RWPE1 (cell line): ENCODE measurements at regions not wholly inside any gene's neighbourhood (a gene's known extent, or its start where the extent isn't known, plus 50 kb on each side); places are given as distances from the start of the nearest gene placed in this dataset.

ENCODE experiments used
- CTCF ChIA-PET: fragments of 350-600 bp; sonication (Branson Sonifier 250); formaldehyde crosslinking; extraction: SDS; loops from one replicate; lab custom pipeline; 2021; lab: Yijun Ruan, JAX
- POLR2A ChIA-PET: fragments of 400-600 bp; formaldehyde crosslinking; extraction: SDS; loops from one replicate; lab custom pipeline; 2020; ENCODE audit warnings: antibody characterized with exemption; ENCODE audit not compliant: low non-redundant PET; lab: Yijun Ruan, JAX
- DNase-seq: peaks from one replicate; pipeline ENCODE4 v3.0.0; 2012; ENCODE audit warnings: low spot score
- H3K27ac ChIP-seq: fragments of 450-650 bp; 2 replicates; pipeline ENCODE4 v1.5.1; 2017
- TF ChIP-seq, protein P1 (sequence below): fragments of 450-650 bp; conservative IDR thresholded peaks from 2 replicates; pipeline ENCODE4 v1.5.1; 2017; ENCODE audit warnings: low read depth, mild to moderate bottlenecking

DNA sequence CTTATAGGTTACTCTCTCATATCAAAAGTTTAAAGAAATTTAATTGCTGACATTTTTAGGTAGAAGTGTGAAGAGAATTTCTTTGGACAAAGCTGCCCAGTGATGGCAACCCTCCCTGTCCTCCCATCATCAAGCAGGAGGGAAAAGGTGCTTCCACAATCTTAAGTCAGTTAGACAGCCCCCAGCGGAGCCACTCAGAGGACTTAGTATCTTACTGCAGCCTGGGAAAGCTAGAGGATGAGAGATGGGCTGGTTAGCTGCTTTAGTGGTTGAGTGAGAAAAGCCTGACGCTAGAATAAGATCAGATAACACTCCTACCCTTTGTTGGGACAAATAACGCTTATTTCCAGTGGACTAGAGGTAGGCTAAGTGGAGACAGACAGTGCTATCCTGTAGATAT lies 227.1 kb downstream of the RFPL4B start:
- CTCF ChIA-PET = interaction anchor here (0.6 kb wide), 2 partner anchors 143 to 1407 kb away, joined by 3 to 4 read pairs; no protein-coding TSS in a partner anchor
- no peak for DNase-seq
- POLR2A ChIA-PET = no interaction called here
- TF ChIP-seq, protein P1, sequence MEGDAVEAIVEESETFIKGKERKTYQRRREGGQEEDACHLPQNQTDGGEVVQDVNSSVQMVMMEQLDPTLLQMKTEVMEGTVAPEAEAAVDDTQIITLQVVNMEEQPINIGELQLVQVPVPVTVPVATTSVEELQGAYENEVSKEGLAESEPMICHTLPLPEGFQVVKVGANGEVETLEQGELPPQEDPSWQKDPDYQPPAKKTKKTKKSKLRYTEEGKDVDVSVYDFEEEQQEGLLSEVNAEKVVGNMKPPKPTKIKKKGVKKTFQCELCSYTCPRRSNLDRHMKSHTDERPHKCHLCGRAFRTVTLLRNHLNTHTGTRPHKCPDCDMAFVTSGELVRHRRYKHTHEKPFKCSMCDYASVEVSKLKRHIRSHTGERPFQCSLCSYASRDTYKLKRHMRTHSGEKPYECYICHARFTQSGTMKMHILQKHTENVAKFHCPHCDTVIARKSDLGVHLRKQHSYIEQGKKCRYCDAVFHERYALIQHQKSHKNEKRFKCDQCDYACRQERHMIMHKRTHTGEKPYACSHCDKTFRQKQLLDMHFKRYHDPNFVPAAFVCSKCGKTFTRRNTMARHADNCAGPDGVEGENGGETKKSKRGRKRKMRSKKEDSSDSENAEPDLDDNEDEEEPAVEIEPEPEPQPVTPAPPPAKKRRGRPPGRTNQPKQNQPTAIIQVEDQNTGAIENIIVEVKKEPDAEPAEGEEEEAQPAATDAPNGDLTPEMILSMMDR = no peak
- no peak overlapping the region for H3K27ac ChIP-seq

DNA sequence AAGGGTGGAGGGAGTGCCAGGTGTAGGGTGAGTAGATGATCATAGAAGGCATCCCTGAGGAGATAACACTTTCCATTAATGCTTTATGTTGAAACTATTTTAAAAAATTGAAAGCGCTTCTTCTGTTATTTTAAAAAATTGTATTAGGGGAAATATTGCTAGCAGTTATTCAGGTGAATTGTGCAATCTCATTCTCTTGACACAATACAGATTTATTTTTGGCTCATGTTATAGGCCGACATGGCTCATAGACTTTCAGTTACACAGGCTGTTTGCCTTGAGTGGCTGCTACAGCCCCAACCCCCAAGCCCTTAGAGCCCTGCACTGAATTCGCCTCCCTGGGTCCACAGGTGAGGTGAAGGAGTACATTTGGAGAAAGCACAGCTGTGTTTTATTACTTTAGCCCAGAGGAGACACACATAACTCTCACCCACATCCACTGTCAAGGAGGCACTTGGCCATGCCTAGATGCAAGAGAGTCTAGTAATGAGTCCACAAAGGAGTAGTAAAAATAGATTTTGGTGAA lies 228.2 kb downstream of the RFPL4B start:
- CTCF ChIA-PET = no interaction called here
- no peak overlapping the region for H3K27ac ChIP-seq
- TF ChIP-seq, protein P1 = no peak
- no peak for DNase-seq
- POLR2A ChIA-PET = no interaction called here

DNA sequence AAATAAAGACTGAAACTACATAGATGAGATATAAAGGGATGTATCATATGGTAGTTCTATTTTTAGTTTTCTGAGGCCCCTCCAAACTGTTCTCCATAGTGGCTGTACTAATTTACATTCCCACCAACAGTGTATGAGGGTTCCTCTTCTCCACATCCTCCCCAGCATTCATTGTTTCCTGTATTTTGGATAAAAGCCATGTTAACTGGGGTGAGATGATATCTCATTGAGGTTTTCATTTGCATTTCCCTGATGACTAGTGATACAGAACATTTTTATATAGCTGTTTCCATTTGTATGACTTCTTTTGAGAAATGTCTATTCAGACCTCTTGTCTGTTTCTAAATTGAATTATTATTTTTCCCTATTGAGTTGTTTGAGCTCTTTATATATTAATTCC lies 229.3 kb downstream of the RFPL4B start:
- no peak for DNase-seq
- H3K27ac ChIP-seq = no peak overlapping the region
- TF ChIP-seq, protein P1 = no peak
- ChIA-PET POLR2A (no interaction called here), CTCF (interaction anchor here (0.7 kb wide), 1 partner anchor 40 kb away, joined by 3 read pairs; no protein-coding TSS in a partner anchor)

DNA sequence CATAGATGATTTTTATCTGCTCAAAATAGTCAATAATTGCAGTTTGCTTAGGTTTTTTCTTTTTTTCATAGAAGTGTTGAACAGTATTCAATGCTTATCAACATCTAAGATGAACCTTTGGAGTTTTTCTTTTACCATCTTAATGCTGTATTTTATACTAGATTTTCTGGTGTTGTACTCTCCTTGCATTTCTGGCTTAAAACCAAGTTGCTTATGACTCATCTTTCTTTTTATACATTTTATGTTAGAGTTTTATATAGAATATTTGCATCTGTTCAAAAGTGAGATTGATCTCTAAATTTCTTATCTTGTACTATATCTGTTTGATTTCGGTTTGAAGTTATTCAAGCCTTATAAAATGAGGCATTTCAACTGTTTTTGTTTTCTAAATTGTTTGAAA lies 232.5 kb downstream of the RFPL4B start:
- ChIA-PET CTCF (interaction anchor here (0.7 kb wide), 1 partner anchor 401 kb away, joined by 4 read pairs; no protein-coding TSS in a partner anchor), POLR2A (no interaction called here)
- H3K27ac ChIP-seq = no peak overlapping the region
- DNase-seq = no peak
- TF ChIP-seq, protein P1 = no peak

DNA sequence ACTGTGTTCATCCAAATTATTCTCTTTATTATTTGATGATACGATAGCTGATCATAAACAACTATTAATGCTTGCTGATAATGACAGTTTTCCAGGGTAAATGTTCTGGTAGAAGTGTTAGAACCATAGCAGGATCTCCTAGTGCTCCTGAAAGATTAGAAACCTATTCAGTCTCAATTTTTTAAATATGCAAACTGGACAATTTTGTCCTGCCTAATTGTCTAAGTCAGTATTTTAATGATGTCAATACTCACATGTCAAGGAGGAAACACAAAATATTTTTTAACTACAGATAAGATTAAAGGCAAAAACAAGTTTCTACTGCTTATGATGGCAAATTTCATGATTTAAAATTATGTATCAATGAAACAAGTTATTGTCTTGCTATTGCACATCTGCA lies 233.9 kb downstream of the RFPL4B start:
- ChIA-PET POLR2A (no interaction called here), CTCF (no interaction called here)
- TF ChIP-seq, protein P1 = no peak
- H3K27ac ChIP-seq = no peak overlapping the region
- DNase-seq = no peak

DNA sequence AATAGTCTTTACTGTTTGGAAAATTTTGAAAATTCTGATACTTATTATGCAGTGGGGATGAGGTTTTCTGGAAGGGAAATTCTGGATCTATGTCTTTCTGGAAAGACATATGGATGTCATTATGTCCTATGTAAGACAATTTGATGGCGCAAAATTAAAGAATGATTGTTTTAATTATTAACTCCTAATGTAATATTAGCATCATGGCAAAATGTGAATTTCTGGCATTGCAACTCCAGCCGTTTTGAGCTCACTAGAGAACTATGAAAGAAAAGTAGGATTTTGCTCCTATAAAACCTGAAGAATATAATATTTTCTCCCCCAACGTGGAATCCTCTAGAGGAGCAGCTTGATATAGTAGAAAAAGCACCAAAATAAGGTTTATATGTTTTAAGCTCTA lies 243.2 kb downstream of the RFPL4B start:
- no peak for DNase-seq
- H3K27ac ChIP-seq = no peak overlapping the region
- ChIA-PET POLR2A (no interaction called here), CTCF (no interaction called here)
- TF ChIP-seq, protein P1 = no peak

DNA sequence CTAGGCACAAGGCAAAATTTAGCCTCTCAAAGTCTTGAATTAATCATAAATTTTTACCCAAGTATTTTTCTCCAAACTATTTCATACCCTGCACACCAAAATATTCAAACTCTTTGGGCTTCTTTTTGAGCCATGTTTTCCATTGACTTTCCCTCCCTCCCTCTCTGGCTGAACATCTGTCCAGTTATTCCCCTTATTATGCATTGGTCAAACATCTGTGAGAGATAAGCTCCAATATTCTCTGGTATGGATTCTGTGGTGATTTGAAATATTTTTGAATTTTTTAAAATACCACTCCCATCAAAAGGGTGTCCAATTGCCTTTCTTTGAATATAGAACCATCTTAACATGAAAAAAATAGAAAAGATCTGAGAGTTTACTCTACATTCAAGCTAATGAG lies 244.2 kb downstream of the RFPL4B start:
- H3K27ac ChIP-seq = no peak overlapping the region
- TF ChIP-seq, protein P1 = no peak
- ChIA-PET POLR2A (no interaction called here), CTCF (no interaction called here)
- DNase-seq = no peak
